ENCODE measurements at regions not wholly inside any gene's neighbourhood (a gene's known extent, or its start where the extent isn't known, plus 50 kb on each side); places are given as distances from the start of the nearest gene placed in this dataset.

- no peak overlapping the region for H3K27ac ChIP-seq (ENCODE audit: low read depth, low read length)
- no peak overlapping the region for H3K4me3 ChIP-seq (ENCODE audit: low read depth, low read length)
- H3K9me3 ChIP-seq (ENCODE audit: control insufficient read depth, insufficient read depth, low read length), result no peaks in the 10 kb centered on the region
- H3K4me1 ChIP-seq (ENCODE audit: control insufficient read depth, insufficient read depth, low read length), result peaks cover 47% of the 10 kb centered on the region
- WGBS (ENCODE audit: insufficient coverage), result 100% methylated on average over 2 of the region's 2 CpGs
- DNase-seq (ENCODE audit: low read depth in 4 of 6, low spot score in 6 of 6), result no peak
- peaks cover 2% of the 10 kb centered on the region for H3K27me3 ChIP-seq (ENCODE audit: control insufficient read depth, insufficient read depth, low read length)
- H3K36me3 ChIP-seq (ENCODE audit: control insufficient read depth, insufficient read depth, low read length), result no peaks in the 10 kb centered on the region
Observed at GRCh38 chr20:48156521-48156920, 371.2 kb upstream of the SULF2 start.

DNA sequence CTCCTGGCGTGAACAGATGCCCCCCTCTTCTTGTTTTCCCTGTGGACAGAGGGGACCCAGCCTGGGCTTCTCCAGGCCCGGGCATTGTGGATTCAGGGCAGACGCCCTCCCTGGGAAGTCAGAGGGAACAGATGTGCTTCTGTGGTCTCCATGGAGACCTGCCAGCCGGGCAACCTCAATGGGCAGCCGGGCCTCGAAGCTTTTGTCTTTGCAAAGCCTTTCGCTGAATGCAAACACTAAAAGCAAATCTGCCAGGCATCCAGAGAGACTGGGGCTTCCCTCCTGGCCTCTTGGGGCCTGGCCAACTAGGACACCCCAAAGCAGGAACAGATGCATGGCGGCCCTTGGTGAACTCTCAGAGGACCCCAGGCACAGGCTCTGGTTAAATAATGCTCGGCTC lies 370.0 kb upstream of the SULF2 start:
- H3K27ac ChIP-seq (ENCODE audit: low read depth, low read length), result peak overlapping the region; percentile 75
- peak; percentile 63 to 93 (median 80) for DNase-seq (ENCODE audit: low read depth in 4 of 6, low spot score in 6 of 6)
- H3K4me1 ChIP-seq (ENCODE audit: control insufficient read depth, insufficient read depth, low read length), result peaks cover 53% of the 10 kb centered on the region
- no peaks in the 10 kb centered on the region for H3K36me3 ChIP-seq (ENCODE audit: control insufficient read depth, insufficient read depth, low read length)
- no peak overlapping the region for H3K4me3 ChIP-seq (ENCODE audit: low read depth, low read length)
- peaks cover 4% of the 10 kb centered on the region for H3K27me3 ChIP-seq (ENCODE audit: control insufficient read depth, insufficient read depth, low read length)
- 33% methylated on average over 9 of the region's 9 CpGs for WGBS (ENCODE audit: insufficient coverage)
- no peaks in the 10 kb centered on the region for H3K9me3 ChIP-seq (ENCODE audit: control insufficient read depth, insufficient read depth, low read length)

GRCh38 chr20:48154040-48154765 lies 368.9 kb upstream of the SULF2 start:
- 54% methylated on average over 6 of the region's 14 CpGs for WGBS (ENCODE audit: insufficient coverage)
- peak in 1 of 6 donors; percentile 51 for DNase-seq (ENCODE audit: low read depth in 4 of 6, low spot score in 6 of 6)
- Histone ChIP-seq H3K4me1 (ENCODE audit: control insufficient read depth, insufficient read depth, low read length) (peaks cover 60% of the 10 kb centered on the region), H3K36me3 (ENCODE audit: control insufficient read depth, insufficient read depth, low read length) (no peaks in the 10 kb centered on the region), H3K9me3 (ENCODE audit: control insufficient read depth, insufficient read depth, low read length) (no peaks in the 10 kb centered on the region), H3K27me3 (ENCODE audit: control insufficient read depth, insufficient read depth, low read length) (peaks cover 4% of the 10 kb centered on the region), H3K27ac (ENCODE audit: low read depth, low read length) (peak overlapping the region; percentile 75), H3K4me3 (ENCODE audit: low read depth, low read length) (no peak overlapping the region)

DNA sequence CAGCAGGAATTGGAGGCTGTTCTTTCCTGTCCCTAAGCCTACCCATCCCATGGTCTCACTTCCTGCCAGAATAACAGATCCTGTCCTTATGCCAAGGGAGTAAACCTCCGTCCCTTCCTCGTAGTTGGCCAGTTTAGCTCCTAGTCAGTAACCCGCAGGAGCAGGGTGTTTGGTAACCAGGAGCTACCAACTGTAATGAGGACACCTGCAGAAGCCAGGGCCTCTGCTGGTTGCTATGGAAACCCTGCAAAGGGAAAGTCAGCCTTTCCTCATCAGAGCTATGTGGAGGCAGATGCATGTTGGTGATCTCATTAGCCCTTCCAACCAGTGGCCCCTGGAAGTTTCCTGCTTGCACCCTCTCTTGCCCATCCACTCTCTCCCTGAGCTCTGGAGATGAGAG lies 368.2 kb upstream of the SULF2 start:
- no peaks in the 10 kb centered on the region for H3K9me3 ChIP-seq (ENCODE audit: control insufficient read depth, insufficient read depth, low read length)
- peaks cover 4% of the 10 kb centered on the region for H3K27me3 ChIP-seq (ENCODE audit: control insufficient read depth, insufficient read depth, low read length)
- H3K36me3 ChIP-seq (ENCODE audit: control insufficient read depth, insufficient read depth, low read length), result no peaks in the 10 kb centered on the region
- 15% methylated on average over 3 of the region's 3 CpGs for WGBS (ENCODE audit: insufficient coverage)
- no peak overlapping the region for H3K4me3 ChIP-seq (ENCODE audit: low read depth, low read length)
- peak in 3 of 6 donors; percentile 36 to 94 (median 76) for DNase-seq (ENCODE audit: low read depth in 4 of 6, low spot score in 6 of 6)
- peak overlapping the region; percentile 75 for H3K27ac ChIP-seq (ENCODE audit: low read depth, low read length)
- peaks cover 60% of the 10 kb centered on the region for H3K4me1 ChIP-seq (ENCODE audit: control insufficient read depth, insufficient read depth, low read length)

GRCh38 chr20:48153103-48153502 lies 367.8 kb upstream of the SULF2 start:
- no peak for DNase-seq (ENCODE audit: low read depth in 4 of 6, low spot score in 6 of 6)
- WGBS (ENCODE audit: insufficient coverage), result 57% methylated on average over 4 of the region's 10 CpGs
- peaks cover 60% of the 10 kb centered on the region for H3K4me1 ChIP-seq (ENCODE audit: control insufficient read depth, insufficient read depth, low read length)
- no peak overlapping the region for H3K4me3 ChIP-seq (ENCODE audit: low read depth, low read length)
- no peaks in the 10 kb centered on the region for H3K9me3 ChIP-seq (ENCODE audit: control insufficient read depth, insufficient read depth, low read length)
- no peaks in the 10 kb centered on the region for H3K36me3 ChIP-seq (ENCODE audit: control insufficient read depth, insufficient read depth, low read length)
- no peak overlapping the region for H3K27ac ChIP-seq (ENCODE audit: low read depth, low read length)
- peaks cover 6% of the 10 kb centered on the region for H3K27me3 ChIP-seq (ENCODE audit: control insufficient read depth, insufficient read depth, low read length)

DNA sequence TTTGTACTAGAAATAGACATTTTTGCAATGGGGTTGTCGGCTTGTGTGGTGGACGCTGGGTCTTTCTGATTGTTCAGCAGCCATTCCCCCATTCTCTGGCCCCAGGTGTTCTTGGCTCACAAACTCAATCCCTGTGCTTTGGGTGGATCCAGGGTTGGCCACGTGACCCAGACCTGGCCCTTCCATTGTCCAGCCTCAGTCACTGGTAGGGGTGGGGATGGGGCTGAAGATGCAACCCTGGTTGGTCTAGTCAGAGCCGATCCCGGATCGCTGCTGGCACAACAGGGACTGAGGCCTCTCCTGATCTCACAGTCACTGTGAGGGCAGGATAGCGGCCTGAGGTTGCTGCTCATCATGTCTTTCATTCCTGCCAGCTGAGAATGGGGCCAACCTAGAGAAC lies 365.3 kb upstream of the SULF2 start:
- 94% methylated on average over 6 of the region's 7 CpGs for WGBS (ENCODE audit: insufficient coverage)
- peaks cover 6% of the 10 kb centered on the region for H3K27me3 ChIP-seq (ENCODE audit: control insufficient read depth, insufficient read depth, low read length)
- H3K9me3 ChIP-seq (ENCODE audit: control insufficient read depth, insufficient read depth, low read length), result no peaks in the 10 kb centered on the region
- H3K27ac ChIP-seq (ENCODE audit: low read depth, low read length), result no peak overlapping the region
- no peak for DNase-seq (ENCODE audit: low read depth in 4 of 6, low spot score in 6 of 6)
- H3K4me3 ChIP-seq (ENCODE audit: low read depth, low read length), result no peak overlapping the region
- peaks cover 57% of the 10 kb centered on the region for H3K4me1 ChIP-seq (ENCODE audit: control insufficient read depth, insufficient read depth, low read length)
- no peaks in the 10 kb centered on the region for H3K36me3 ChIP-seq (ENCODE audit: control insufficient read depth, insufficient read depth, low read length)

GRCh38 chr20:48149902-48150301 lies 364.6 kb upstream of the SULF2 start:
- no peak overlapping the region for H3K4me3 ChIP-seq (ENCODE audit: low read depth, low read length)
- H3K36me3 ChIP-seq (ENCODE audit: control insufficient read depth, insufficient read depth, low read length), result no peaks in the 10 kb centered on the region
- H3K9me3 ChIP-seq (ENCODE audit: control insufficient read depth, insufficient read depth, low read length), result no peaks in the 10 kb centered on the region
- H3K27ac ChIP-seq (ENCODE audit: low read depth, low read length), result no peak overlapping the region
- H3K4me1 ChIP-seq (ENCODE audit: control insufficient read depth, insufficient read depth, low read length), result peaks cover 50% of the 10 kb centered on the region
- H3K27me3 ChIP-seq (ENCODE audit: control insufficient read depth, insufficient read depth, low read length), result peaks cover 6% of the 10 kb centered on the region
- DNase-seq (ENCODE audit: low read depth in 4 of 6, low spot score in 6 of 6), result peak in 1 of 6 donors; percentile 76
- WGBS (ENCODE audit: insufficient coverage), result 45% methylated on average over 13 of the region's 15 CpGs

DNA sequence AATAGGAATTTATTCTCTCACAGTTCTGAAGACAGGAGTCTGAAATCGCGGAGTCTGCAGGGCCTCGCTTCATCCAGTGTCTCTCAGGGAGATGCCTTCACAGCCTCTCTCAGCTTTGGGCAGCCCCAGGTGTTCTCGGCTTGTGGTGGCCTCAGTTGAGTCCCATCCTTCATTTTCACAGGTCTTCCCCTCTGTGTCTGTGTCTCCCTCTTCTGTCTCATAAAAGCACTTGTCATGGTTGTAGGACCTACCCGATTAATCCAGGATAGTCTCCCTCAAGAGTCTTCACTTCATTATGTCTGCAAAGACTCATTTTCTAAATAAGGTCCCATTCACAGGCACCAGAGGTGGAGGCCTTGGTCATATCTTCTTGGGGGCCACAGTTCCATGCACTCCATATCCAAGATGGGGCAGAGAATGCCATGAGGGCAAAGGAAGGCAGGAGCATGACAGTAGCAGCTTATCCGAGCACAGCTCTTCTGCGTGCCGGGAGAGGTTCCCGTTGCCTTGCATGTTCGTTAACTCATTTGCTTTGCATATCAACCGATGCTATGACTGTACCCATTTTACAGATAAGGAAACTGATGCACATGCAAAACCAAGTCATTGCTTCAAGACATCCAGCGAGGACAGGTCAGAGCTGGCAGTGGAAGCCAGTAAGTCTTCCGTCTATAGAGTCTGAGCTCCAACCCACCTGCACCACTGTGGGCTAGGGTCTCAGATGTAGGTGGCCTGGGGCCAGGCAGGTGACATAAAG lies 363.8 kb upstream of the SULF2 start:
- Histone ChIP-seq H3K27ac (ENCODE audit: low read depth, low read length) (no peak overlapping the region), H3K36me3 (ENCODE audit: control insufficient read depth, insufficient read depth, low read length) (no peaks in the 10 kb centered on the region)
- 81% methylated on average over 13 of the region's 13 CpGs for WGBS (ENCODE audit: insufficient coverage)

GRCh38 chr20:48148020-48148419 lies 362.7 kb upstream of the SULF2 start:
- H3K4me1 ChIP-seq (ENCODE audit: control insufficient read depth, insufficient read depth, low read length), result peaks cover 32% of the 10 kb centered on the region
- H3K27ac ChIP-seq (ENCODE audit: low read depth, low read length), result no peak overlapping the region
- no peaks in the 10 kb centered on the region for H3K36me3 ChIP-seq (ENCODE audit: control insufficient read depth, insufficient read depth, low read length)
- WGBS (ENCODE audit: insufficient coverage), result 100% methylated on average over 3 of the region's 3 CpGs
- peaks cover 6% of the 10 kb centered on the region for H3K27me3 ChIP-seq (ENCODE audit: control insufficient read depth, insufficient read depth, low read length)
- no peak overlapping the region for H3K4me3 ChIP-seq (ENCODE audit: low read depth, low read length)
- H3K9me3 ChIP-seq (ENCODE audit: control insufficient read depth, insufficient read depth, low read length), result no peaks in the 10 kb centered on the region
- DNase-seq (ENCODE audit: low read depth in 4 of 6, low spot score in 6 of 6), result no peak

More for the DNA sequence above, 363.8 kb upstream of the SULF2 start:
- no peaks in the 10 kb centered on the region for H3K9me3 ChIP-seq (ENCODE audit: control insufficient read depth, insufficient read depth, low read length)
- H3K4me3 ChIP-seq (ENCODE audit: low read depth, low read length), result no peak overlapping the region
- H3K4me1 ChIP-seq (ENCODE audit: control insufficient read depth, insufficient read depth, low read length), result peaks cover 42% of the 10 kb centered on the region
- H3K27me3 ChIP-seq (ENCODE audit: control insufficient read depth, insufficient read depth, low read length), result peaks cover 6% of the 10 kb centered on the region
- no peak for DNase-seq (ENCODE audit: low read depth in 4 of 6, low spot score in 6 of 6)

DNA sequence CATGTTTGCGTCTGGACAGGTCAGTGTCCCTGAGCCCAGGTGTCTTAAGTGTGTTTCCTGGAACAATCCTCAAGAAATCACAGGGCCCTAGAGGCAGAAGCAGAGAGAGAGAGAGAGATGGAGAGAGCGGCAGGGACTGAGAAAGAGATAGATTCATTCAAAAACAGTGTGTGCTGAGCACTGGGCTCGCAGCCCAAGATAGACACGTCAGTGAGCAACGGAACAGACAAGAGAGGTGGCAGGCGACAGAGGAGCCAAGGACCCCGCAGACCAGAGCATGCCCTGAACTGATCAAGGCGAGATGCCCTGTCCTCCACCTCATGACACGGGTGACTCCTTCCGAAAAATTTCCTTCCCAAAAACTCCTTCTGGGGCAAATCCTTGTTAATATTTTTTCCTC lies 362.0 kb upstream of the SULF2 start:
- H3K4me1 ChIP-seq (ENCODE audit: control insufficient read depth, insufficient read depth, low read length), result peaks cover 29% of the 10 kb centered on the region
- no peak overlapping the region for H3K4me3 ChIP-seq (ENCODE audit: low read depth, low read length)
- no peak overlapping the region for H3K27ac ChIP-seq (ENCODE audit: low read depth, low read length)
- DNase-seq (ENCODE audit: low read depth in 4 of 6, low spot score in 6 of 6), result peak in 2 of 6 donors; percentile 68 to 78
- 61% methylated on average over 7 of the region's 10 CpGs for WGBS (ENCODE audit: insufficient coverage)
- H3K36me3 ChIP-seq (ENCODE audit: control insufficient read depth, insufficient read depth, low read length), result no peaks in the 10 kb centered on the region
- H3K9me3 ChIP-seq (ENCODE audit: control insufficient read depth, insufficient read depth, low read length), result no peaks in the 10 kb centered on the region
- H3K27me3 ChIP-seq (ENCODE audit: control insufficient read depth, insufficient read depth, low read length), result peaks cover 6% of the 10 kb centered on the region

All from spinal cord (tissue), 9 donors.